Thyroid gland (tissue), 4 donors: ENCODE measurements at regions not wholly inside any gene's neighbourhood (a gene's known extent, or its start where the extent isn't known, plus 50 kb on each side); places are given as distances from the start of the nearest gene placed in this dataset.

Experiments used
- CTCF ChIP-seq, 6 experiments: fragments of 200-600 bp in 3 of 6; fragments of 450-650 bp in 3 of 6; sonication (generic) in 3 of 6; IDR thresholded peaks; one replicate each; pipeline ENCODE4 v1.5.1; 2016 to 2019; ENCODE audit warnings: antibody characterized with exemption in 6 of 6, mild to moderate bottlenecking in 2 of 6, inconsistent platforms in 1 of 6, moderate library complexity in 1 of 6
- POLR2A ChIP-seq, 2 donors: fragments of 450-650 bp; IDR thresholded peaks; one replicate each; pipeline ENCODE4 v1.6.1; 2017; ENCODE audit warnings: antibody characterized with exemption in 2 of 2, mild to moderate bottlenecking in 2 of 2, moderate library complexity in 1 of 2

- TF ChIP-seq CTCF (IDR thresholded peaks at IDR 0.05) (no peak), POLR2A (IDR thresholded peaks at IDR 0.05) (no peak)
Observed at GRCh38 chr2:121858847-121859246, 103.4 kb downstream of the TSN start.
